Sigmoid colon (tissue), 4 donors: ENCODE measurements at regions not wholly inside any gene's neighbourhood (a gene's known extent, or its start where the extent isn't known, plus 50 kb on each side); places are given as distances from the start of the nearest gene placed in this dataset.

Experiments
- POLR2A ChIP-seq, 2 donors: fragments of 450-650 bp; IDR thresholded peaks; one replicate each; pipeline ENCODE4 v1.6.1; 2016; ENCODE audit warnings: antibody characterized with exemption in 2 of 2, mild to moderate bottlenecking in 2 of 2, moderate library complexity in 2 of 2
- POLR2AphosphoS5 ChIP-seq, 4 donors: sonication (generic); formaldehyde crosslinking; IDR thresholded peaks; one replicate each; pipeline ENCODE4 v1.6.1; 2017; ENCODE audit warnings: antibody characterized with exemption in 4 of 4
- TF ChIP-seq, protein P1 (sequence below), 4 experiments: fragments of 450-650 bp in 3 of 4; fragments of 200-600 bp in 1 of 4; IDR thresholded peaks; one replicate each; pipeline ENCODE4 v1.5.1; 2016 to 2019; ENCODE audit warnings: antibody characterized with exemption in 4 of 4, mild to moderate bottlenecking in 3 of 4, moderate library complexity in 2 of 4

- TF ChIP-seq POLR2A (IDR thresholded peaks at IDR 0.05) (no peak), POLR2AphosphoS5 (IDR thresholded peaks at IDR 0.05) (no peak)
- TF ChIP-seq, protein P1, sequence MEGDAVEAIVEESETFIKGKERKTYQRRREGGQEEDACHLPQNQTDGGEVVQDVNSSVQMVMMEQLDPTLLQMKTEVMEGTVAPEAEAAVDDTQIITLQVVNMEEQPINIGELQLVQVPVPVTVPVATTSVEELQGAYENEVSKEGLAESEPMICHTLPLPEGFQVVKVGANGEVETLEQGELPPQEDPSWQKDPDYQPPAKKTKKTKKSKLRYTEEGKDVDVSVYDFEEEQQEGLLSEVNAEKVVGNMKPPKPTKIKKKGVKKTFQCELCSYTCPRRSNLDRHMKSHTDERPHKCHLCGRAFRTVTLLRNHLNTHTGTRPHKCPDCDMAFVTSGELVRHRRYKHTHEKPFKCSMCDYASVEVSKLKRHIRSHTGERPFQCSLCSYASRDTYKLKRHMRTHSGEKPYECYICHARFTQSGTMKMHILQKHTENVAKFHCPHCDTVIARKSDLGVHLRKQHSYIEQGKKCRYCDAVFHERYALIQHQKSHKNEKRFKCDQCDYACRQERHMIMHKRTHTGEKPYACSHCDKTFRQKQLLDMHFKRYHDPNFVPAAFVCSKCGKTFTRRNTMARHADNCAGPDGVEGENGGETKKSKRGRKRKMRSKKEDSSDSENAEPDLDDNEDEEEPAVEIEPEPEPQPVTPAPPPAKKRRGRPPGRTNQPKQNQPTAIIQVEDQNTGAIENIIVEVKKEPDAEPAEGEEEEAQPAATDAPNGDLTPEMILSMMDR (IDR thresholded peaks at IDR 0.05): no peak
These were observed 137.6 kb upstream of the MAP3K1 start for GRCh38 chr5:56677690-56678305.
